GM18499 (cell line): ENCODE measurements at regions not wholly inside any gene's neighbourhood (a gene's known extent, or its start where the extent isn't known, plus 50 kb on each side); places are given as distances from the start of the nearest gene placed in this dataset.
"Not testable (repeated sequence)": the region's sequence is repeated elsewhere in the genome, so short reads cannot be mapped to it uniquely, and the experiment has no call there.

ENCODE experiments used
- ATAC-seq: cut with Tn5 transposase; IDR thresholded peaks from one replicate; pipeline ENCODE4 v1.9.1; 2021; ENCODE audit warnings: moderate number of reproducible peaks; ENCODE audit not compliant: insufficient read depth, unreplicated experiment

DNA sequence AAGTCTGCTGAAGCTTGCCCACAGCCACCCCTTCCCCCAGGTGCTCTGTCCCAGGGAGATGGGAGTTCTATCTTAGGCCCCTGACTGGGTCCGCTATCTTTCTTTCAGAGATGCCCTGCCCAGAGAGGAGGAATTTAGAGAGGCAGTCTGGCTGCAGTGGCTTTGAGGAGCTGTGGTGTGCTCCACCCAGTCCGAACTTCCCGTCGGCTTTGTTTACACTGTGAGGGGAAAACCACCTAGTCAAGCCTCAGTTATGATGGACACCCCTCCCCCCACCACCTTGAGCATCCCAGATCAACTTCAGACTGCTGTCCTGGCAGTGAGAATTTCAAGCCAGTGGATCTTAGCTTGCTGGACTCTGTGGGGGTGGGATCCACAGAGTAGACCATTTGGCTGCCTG is 118.3 kb upstream of the ZEB2 start:
- ATAC-seq: not testable (repeated sequence)

DNA sequence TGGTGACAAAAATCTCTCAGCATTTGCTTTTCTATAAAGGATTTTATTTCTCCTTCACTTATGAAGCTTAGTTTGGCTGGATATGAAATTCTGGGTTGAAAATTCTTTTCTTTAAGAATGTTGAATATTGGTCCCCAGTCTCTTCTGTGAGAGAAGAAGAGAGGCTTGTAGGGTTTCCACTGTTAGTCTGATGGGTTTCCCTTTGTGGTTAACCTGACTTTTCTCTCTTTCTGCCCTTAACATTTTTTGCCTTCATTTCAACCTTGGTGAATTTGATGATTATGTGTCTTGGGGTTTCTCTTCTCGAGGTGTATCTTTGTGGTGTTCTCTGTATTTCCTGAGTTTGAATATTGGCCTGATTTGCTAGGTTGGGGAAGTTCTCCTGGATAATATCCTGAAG is 116.9 kb upstream of the ZEB2 start:
- not testable (repeated sequence) for ATAC-seq

DNA sequence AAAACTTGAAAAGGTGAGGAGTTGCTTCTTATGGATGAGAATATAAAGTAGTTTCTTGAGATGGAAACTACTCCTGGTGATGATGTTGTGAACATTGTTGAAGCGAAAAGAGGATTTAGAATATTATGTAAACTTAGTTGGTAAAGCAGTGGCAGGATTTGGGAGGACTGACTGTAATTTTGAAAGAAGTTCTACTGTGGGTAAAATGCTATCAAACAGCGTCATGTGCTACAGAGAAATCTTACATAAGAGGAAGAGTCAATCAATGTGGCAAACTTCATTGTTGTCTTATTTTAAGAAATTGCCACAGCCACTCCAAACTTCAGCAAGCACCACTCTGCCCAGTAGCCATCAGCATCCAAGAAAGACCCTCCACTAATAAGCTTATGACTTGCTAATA is 112.9 kb upstream of the ZEB2 start:
- no peak for ATAC-seq

DNA sequence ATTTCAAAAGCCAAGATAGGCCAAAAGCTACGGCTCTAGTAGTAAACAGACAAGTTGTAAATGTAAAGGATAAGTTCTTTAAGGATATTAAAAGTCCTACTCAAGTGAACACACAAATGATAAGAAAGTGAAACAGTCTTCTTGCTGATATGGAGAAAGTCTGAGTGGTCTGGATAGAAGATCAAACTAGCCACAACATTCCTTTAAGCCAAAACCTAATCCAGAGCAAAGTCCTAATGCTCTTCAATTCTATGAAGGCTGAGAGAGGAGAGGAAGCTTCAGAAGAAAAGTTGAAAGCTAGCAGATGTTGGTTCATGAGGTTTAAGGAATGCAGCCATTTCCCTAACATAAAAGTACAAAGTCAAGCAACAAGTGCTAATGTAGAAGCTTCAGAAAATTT is 111.7 kb upstream of the ZEB2 start:
- ATAC-seq: no peak

DNA sequence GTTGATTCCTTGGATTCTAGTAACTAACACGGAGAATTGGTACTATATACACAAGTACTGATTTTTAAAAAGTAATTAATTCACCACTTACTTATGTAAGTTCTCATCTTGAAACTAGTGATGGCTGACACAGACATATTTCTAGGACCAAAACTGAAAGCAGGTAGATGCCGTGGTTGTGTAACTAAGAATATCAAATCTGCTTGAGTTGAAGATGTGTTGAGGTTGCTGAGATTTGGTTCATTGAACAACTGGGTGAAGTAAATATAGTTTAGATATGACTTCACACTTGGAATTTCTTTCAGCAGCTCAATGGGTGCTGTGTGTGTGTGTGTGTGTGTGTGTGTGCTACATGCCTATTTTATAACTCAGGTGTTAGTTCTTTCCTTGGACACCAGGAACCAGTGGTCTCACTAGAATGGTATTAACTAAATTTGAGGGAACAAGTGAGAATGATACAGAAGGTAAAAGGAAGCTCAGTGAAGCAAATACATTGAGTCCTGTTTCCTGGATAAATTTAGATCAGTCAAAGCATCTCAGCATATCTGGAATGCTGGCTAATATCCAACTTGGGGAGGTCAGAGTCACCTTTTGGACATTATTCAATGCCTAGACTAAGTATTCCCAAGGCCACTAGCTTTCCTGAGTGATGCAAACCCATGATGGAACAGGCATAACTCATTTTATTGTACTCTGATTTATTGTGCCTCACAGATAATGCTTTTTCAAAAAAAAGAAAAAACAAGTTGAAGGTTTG is 110.7 kb upstream of the ZEB2 start:
- ATAC-seq: peak; percentile 65

DNA sequence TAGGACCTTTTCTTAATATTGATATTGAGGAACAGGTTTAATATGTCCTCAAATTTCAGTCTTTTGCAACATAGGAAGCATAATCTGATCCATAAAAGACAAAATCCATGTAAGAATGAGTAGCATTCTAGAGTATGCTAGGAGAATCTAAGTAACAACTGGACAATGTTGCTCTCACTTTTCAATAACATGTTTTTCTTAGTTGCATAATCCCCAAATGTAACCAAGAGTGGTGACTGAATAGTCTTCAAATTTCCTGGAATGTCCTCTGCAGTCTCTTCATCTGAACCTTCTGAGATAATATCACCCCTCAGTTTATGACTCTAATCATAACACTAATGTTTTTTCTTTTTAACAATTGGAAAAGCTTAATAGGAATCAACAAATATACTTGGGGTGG is 110.0 kb upstream of the ZEB2 start:
- ATAC-seq: no peak

DNA sequence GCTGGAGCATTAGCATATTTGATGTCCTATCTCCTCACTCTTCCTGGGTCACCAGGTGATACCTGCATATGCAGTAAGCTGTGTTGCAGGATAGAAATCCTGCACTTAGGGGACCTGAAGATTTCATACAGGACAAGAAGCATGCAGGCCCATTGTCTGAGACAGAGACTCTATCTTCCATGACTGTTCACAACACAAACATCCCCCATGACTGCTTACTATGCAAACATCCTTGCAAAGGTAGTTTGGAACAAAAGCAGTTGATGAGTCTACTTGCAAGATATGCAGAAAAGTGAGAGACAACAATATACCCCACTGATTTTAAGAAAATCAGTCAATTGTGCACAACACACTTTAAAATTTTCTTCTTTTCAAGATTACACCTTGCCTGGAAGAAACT is 108.6 kb upstream of the ZEB2 start:
- ATAC-seq: no peak

DNA sequence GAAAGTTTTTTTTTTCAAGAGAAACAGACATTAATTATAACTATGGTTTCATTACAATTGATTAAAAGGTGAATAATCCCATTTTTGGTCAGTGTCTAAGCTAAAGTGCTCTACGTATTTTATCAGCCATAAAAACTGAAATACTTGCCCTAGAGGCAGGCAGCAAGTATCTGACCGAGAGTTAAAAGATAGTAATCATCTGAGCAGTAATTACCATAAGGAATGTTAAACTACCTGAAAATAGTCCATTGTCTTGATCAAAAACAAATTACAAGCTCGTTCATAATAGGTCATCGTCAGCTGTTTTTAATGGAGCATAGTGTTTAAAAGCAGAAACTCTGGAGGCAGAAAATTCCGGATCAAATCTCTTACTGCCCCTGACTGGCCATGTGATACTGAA is 105.7 kb upstream of the ZEB2 start:
- ATAC-seq: no peak

DNA sequence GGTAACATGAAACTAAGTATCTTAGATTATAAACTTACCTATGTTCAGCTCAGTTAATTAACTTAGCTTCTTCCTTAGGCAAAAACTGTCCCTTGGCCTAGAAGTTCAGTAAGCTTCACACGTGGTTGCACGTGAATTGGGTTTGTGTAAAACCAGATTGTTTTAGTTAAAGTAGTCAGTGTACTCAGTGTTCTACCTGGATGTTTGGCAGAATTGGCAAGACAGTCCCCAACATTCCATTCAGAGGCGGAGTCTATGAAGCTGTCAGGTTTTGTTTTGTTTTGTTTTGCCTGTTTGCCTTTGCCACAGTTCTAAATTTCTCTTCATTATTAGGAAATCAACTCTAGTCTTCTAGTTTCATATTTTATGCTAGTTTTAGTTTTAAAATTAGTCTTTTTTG is 105.3 kb upstream of the ZEB2 start:
- ATAC-seq: no peak

DNA sequence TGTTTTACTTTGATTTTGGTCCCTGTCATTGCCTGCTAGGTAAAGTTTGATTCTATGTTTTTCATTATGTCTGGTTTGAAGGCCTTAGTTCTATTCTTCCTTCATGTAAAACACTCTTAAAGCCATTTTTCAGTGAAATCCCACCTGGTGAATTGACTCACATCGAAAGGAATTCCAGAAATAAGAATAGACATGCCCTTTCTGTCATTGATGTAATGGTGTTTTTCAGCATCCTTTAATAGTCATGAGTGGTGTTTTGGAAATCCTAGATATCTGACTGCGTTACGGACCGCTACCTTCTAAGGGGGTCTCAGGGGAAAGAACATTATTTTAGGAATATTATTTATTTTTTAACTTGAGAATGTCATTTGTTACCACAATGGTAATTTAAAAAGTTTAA is 104.5 kb upstream of the ZEB2 start:
- no peak for ATAC-seq

DNA sequence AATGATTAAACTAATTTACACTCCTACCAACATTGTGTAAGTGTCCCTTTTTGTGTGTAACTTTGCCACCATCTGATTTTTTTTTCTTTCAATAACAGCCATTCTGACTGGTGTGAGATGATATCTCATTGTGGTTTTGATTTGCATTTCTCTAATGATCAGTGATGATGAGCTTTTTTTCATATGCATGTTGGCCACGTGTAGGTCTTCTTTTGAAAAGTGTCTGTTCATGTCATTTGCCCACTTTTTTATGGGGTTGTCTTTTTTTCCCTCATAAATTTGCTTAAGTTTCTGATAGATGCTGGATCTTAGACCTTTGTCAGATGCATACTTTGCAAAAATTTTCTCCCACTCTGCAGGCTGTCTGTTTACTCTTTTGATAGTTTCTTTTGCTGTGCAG is 102.5 kb upstream of the ZEB2 start:
- not testable (repeated sequence) for ATAC-seq

DNA sequence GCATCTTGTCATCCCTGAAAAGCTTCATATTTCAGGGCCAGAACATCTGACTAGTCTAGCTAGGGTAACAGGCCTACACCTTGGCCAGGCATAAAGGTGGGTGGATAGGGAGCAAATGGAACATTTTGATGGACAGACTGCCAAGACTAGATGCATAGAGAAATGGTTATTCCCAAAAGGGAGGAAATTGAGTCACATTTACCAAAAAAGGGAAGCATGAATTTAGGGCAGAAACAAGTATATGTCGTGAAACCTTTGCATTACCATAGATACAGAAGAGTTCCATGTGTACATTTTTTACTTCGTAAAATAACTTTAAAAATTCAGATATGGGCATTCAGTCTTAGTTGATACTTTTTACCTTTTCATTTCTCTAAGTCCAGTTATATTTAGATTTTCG is 101.3 kb upstream of the ZEB2 start:
- no peak for ATAC-seq

DNA sequence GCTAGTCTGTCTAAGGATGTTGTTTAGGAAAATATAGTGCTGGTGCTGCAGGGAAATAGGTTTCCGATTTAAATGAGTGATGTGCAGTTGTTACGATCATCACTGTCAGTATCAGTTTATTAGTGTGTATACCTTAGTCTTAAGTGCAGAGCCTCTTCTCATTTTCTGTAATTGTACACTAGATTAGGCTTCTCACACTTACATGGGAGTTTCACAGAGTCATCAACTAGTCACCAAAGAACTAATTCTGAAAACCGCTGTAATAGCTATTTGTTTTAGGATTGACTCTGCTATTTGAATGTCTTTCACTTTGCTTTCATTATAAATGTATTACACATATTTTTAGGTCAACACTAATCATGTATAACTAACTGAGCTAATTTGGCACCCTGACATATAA is 99.8 kb upstream of the ZEB2 start:
- no peak for ATAC-seq

DNA sequence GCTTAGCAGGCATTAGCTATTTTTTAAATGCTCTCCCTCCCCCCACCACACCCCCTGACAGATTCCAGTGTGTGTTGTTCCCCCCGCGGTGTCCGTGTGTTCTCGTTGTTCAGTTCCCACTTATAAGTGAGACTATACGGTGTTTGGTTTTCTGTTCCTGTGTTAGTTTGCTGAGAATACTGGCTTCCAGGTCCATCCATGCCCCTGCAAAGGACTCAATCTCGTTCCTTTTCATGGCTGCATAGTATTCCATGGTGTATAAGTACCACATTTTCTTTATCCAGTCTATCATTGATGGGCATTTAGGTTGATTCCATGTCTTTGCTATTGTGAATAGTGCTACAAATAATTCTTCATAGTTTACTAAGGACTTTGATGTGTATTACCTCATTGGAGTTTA is 97.3 kb upstream of the ZEB2 start:
- ATAC-seq: not testable (repeated sequence)

DNA sequence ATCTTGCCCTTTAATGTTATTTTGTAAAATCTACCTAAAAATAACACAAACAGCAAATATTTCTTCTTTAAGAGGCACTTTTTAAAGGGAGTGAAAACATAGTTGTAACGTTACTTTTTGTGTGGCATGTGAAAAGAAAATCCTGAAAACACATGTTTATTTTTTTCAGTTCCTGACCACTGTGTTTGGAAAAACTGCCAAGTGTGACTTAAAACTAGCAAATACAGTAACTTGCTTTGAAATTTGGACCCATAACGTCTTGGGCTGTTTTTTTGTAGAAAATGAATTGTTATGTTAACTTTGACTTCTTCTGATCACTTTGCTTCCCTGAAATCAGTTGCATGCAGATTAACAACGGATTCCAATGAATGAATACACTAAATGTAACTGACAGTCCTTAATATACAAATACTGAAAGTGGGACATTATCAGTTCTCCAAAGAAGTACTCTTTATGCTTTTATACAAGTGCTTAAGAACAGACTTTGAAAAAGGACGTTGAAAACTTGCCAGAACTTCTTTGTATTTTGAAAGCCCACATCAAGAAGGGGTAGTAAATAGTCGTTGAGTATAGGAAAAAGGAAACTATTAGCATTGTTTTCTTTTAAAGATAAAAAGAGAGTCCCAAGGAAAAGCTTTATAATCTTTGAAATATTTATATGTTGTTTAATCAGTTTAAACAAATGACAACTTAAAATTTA is 96.1 kb upstream of the ZEB2 start:
- no peak for ATAC-seq

DNA sequence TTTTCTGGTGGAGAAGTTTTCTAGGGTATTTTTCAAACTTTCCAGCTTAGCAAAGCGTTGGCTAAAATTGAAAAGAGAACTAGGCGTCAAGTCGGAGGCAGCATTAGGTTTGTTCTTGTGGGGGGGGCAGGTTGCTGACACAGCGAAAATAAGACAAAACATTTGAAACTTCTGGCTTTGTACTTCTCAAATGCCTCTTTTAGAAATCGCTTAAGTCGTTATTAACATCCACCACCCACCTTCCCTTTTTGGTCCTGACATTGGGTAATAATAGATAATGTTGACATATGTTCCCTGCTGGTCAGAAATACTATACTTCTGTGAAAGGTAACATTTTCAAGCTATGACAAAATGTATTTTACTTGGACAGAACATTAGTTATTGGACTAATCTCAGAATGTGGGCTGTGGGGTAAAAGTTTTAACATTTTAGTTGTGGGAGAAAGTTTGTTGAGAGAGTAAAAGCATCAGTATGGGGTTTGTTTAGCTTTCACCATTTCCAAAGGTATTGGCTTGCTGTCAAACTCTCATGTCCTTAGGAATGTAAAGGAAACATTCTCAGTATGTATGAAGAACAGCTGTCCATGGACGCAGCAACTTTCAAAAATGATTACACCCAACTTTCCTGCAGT is 88.1 kb upstream of the ZEB2 start:
- no peak for ATAC-seq

DNA sequence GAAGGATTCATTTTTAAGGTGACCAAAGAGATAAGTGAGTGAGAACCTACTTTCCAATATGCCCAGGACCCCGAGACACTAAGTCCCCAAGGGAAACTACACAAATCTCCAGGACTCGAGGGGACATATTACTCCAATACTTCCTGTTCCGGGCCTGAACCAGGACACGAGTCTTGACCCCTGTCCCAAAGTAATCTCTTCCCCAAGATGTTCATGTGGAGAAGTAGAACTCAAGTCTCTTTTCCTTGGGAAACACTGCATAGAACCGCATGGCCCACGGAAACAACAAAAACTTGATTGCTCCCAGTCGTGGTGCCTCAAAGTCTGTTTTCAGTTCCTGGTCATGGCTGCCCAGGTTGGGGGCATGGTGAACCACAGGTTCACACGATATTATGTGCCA is 87.2 kb upstream of the ZEB2 start:
- no peak for ATAC-seq

DNA sequence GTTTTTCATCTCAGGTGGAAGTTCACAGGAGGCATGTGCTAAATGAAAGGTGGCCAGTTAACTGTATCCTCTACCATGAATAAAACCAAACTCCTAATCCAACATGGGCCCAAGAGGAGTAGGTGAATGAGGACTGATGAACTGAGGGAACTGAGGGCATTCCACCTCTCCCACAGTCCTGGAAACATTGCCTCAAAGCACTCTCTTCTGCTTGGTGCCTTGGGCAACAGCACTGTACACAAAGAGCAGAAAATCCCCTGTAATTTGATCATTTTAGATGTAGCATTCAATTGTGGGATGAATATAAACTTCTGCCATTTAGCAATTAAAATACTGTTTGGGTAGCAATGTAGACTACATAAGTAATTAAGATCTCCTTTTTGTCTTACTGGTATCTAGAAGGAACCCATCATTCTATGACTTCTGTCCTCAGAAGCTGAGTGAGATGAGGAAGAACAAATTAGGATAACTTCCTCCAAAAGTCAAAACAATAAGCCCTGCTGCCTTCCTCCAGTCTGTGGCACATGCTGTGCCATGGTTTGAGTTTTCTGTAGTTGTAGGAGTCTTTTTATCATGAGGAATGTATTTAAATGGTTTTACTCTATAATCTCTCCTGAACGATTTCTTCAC is 86.7 kb upstream of the ZEB2 start:
- no peak for ATAC-seq

DNA sequence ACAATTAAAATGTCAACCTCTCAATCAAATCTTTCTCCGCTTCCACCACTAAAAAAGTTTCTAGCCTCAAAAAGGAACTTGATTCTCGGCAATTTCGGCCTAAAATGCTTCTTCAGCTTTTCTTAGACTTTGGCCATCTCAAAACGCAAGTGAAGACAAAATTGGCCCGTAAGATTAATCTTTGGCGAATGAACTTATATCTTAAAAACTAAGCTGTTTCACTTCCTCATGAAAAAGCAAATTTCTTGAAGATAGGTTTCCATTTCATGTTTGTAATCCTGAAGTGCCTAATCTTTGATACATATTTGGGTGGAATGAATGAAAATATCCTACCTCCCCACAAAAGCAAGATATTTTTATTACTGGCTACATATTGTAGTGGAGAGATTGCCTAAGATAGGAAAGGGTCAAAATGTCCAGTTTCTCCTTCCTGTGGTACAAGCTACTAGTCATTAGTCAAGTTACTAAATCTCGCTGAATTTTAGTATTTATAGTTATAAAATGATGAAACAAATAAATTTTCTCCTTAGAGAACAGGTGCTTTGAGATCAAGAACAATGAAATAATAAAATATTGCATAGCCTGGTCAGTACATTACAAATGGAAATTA is 85.4 kb upstream of the ZEB2 start:
- ATAC-seq: no peak

DNA sequence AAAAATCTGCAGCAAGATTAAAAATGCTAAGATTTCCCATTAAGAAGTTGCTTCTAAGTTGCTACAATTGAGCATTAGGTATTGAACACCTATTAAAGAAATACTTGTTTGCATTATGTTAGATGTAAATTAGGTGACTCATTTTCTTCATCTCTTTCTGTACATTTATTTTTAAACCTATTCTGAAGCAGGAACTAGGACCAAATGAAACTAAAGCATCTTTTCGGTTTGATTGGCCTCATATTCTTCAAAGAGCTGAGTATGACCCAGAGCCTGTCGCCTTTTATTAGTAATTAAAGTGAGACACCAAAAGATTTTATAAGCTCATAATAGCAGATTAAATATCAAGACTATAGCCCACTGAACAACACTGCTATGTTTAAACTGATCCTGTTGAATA is 83.4 kb upstream of the ZEB2 start:
- ATAC-seq: no peak

DNA sequence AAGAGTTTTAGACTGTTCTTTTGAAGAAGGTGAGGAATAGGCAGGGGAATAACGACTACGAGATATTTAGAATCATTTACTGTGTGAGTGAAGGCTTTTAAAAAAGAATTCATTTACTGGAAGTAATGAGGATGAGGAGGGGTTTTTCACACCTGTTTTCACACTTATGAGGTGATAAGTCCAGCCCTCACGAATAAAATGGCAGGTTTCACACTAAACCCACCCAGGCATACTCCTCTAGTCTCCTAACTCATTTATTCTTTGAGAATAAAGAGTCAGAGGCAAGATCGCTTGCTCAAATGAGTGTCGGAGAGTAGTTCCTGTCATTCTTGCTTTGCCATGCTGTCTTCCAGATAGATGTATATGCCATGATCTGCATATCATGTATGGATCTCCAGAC is 79.0 kb upstream of the ZEB2 start:
- no peak for ATAC-seq
